Amniotic epithelial cell (primary cell): ENCODE measurements at regions not wholly inside any gene's neighbourhood (a gene's known extent, or its start where the extent isn't known, plus 50 kb on each side); places are given as distances from the start of the nearest gene placed in this dataset.
"Not testable (repeated sequence)": the region's sequence is repeated elsewhere in the genome, so short reads cannot be mapped to it uniquely, and the experiment has no call there.

Experiments used
- DNase-seq: peaks from one replicate; pipeline ENCODE4 v3.0.0-alpha.2; 2010; ENCODE audit warnings: low read depth

GRCh38 chr6:106849676-106850332 is 124.7 kb downstream of the CD24 start:
- no peak for DNase-seq

- DNase-seq, result no peak
Measured at GRCh38 chr6:106849120-106849519, 125.4 kb downstream of the CD24 start.

- no peak for DNase-seq
Measured at GRCh38 chr6:106847116-106847515, 127.4 kb downstream of the CD24 start.

- no peak for DNase-seq
Measured at GRCh38 chr6:106844930-106845329, 129.6 kb downstream of the CD24 start.

GRCh38 chr6:106832766-106833510 is 141.6 kb downstream of the CD24 start:
- no peak for DNase-seq

GRCh38 chr6:106830930-106831329 is 143.6 kb downstream of the CD24 start:
- no peak for DNase-seq

GRCh38 chr6:106829451-106829850 is 145.1 kb downstream of the CD24 start:
- peak; percentile 33 for DNase-seq

GRCh38 chr6:106827081-106827480 is 147.4 kb downstream of the CD24 start:
- DNase-seq, result no peak

- peak; percentile 4 for DNase-seq
Measured at GRCh38 chr6:106825156-106825555, 149.4 kb downstream of the CD24 start.

- no peak for DNase-seq
Measured at GRCh38 chr6:106823732-106824351, 150.7 kb downstream of the CD24 start.

GRCh38 chr6:106823058-106823457 is 151.5 kb downstream of the CD24 start:
- DNase-seq, result no peak

GRCh38 chr6:106820412-106820852 is 154.1 kb downstream of the CD24 start:
- peak; percentile 91 for DNase-seq

- no peak for DNase-seq
Measured at GRCh38 chr6:106811088-106811686, 163.3 kb downstream of the CD24 start.

GRCh38 chr6:106808758-106809157 is 165.8 kb downstream of the CD24 start:
- DNase-seq, result no peak

- DNase-seq, result no peak
Measured at GRCh38 chr6:106807947-106808611, 166.4 kb downstream of the CD24 start.

GRCh38 chr6:106806253-106806652 is 168.3 kb downstream of the CD24 start:
- DNase-seq, result not testable (repeated sequence)

GRCh38 chr6:106805771-106806170 is 168.8 kb downstream of the CD24 start:
- no peak for DNase-seq

- DNase-seq, result peak; percentile 23
Measured at GRCh38 chr6:106804346-106805335, 169.9 kb downstream of the CD24 start.

GRCh38 chr6:106803188-106803587 is 171.3 kb downstream of the CD24 start:
- DNase-seq, result no peak

GRCh38 chr6:106802139-106802538 is 172.4 kb downstream of the CD24 start:
- no peak for DNase-seq

GRCh38 chr6:106801256-106801655 is 171.9 kb downstream of the QRSL1 start:
- DNase-seq, result no peak
